HepG2 (cell line): ENCODE measurements at regions not wholly inside any gene's neighbourhood (a gene's known extent, or its start where the extent isn't known, plus 50 kb on each side); places are given as distances from the start of the nearest gene placed in this dataset.
"Not testable (repeated sequence)": the region's sequence is repeated elsewhere in the genome, so short reads cannot be mapped to it uniquely, and the experiment has no call there.

ENCODE experiments used
- ATAC-seq: fragments of 200-7000 bp; cut with Tn5 transposase; 3 replicates; pipeline ENCODE4 v1.9.1; 2020; ENCODE audit warnings: mild to moderate bottlenecking, moderate library complexity
- BruUV-seq: library from RNA; stranded (reverse); fragments of 400-500 nt; replicated peaks from 2 replicates; lab custom pipeline; 2021; lab: Mats Ljungman, UMichigan
- CTCF ChIA-PET: fragments of 300-600 bp; formaldehyde crosslinking; extraction: SDS; loops from one replicate; lab custom pipeline; 2021; ENCODE audit warnings: low total read pairs, inconsistent platforms, low intra/inter-chr PET ratio; lab: Yijun Ruan, JAX
- POLR2A ChIA-PET: fragments of 350-600 bp; sonication (Branson Sonifier 250); formaldehyde crosslinking; loops from one replicate; lab custom pipeline; 2020; ENCODE audit warnings: antibody characterized with exemption, inconsistent platforms; lab: Yijun Ruan, JAX
- DNase-seq: peaks from one replicate; pipeline ENCODE4 v3.0.0-alpha.2; 2015; ENCODE audit warnings: low spot score
- FAIRE-seq: peaks from 3 replicates; lab custom pipeline; 2011; peaks lifted over from hg19 to GRCh38; lab: Jason Lieb, UNC
- H2AFZ ChIP-seq: one replicate; pipeline ENCODE4 v1.6.1; 2011; ENCODE audit warnings: low read length, inconsistent platforms
- H3K27ac ChIP-seq: fragments of 300-600 bp; 3 replicates; pipeline ENCODE4 v1.8.0; 2011; ENCODE audit warnings: mixed run types, mild to moderate bottlenecking, mixed read lengths, low read length, inconsistent platforms; ENCODE audit not compliant: insufficient read depth; ENCODE audit errors: extremely low read length
- H3K27me3 ChIP-seq, 2 experiments: fragments of 200-600 bp in 1 of 2; 2 replicates in 1 of 2; 3 replicates in 1 of 2; pipeline versions ENCODE4 v1.6.0 to v1.8.0; 2011; ENCODE audit warnings: low read length in 2 of 2, mild to moderate bottlenecking in 2 of 2, moderate library complexity in 2 of 2, inconsistent platforms in 1 of 2; ENCODE audit not compliant: insufficient read depth in 2 of 2, control insufficient read depth in 1 of 2
- H3K36me3 ChIP-seq, 2 experiments: fragments of 200-600 bp in 1 of 2; replicated peaks in 1 of 2; 2 replicates in 1 of 2; 3 replicates in 1 of 2; pipeline versions ENCODE4 v1.5.1 to v1.8.0; 2011; ENCODE audit warnings: low read length in 2 of 2, inconsistent platforms in 1 of 2; ENCODE audit not compliant: insufficient read depth in 2 of 2, control insufficient read depth in 1 of 2
- H3K4me1 ChIP-seq: 2 replicates; pipeline ENCODE4 v1.5.1; 2012; ENCODE audit warnings: low read length, inconsistent platforms; ENCODE audit not compliant: insufficient read depth
- H3K4me2 ChIP-seq: 2 replicates; pipeline ENCODE4 v1.6.0; 2011; ENCODE audit warnings: low read depth, low read length, inconsistent platforms
- H3K4me3 ChIP-seq, 3 experiments: fragments of 200-600 bp in 1 of 3; sonication (generic), shearing (Covaris generic) in 1 of 3; replicated peaks in 1 of 3; 2 replicates each; pipeline ENCODE4 v1.5.1; 2011 to 2016; ENCODE audit warnings: low read length in 3 of 3, inconsistent platforms in 2 of 3, low read depth in 2 of 3, mild to moderate bottlenecking in 2 of 3, control low read depth in 1 of 3, mixed read lengths in 1 of 3; ENCODE audit not compliant: insufficient read depth in 1 of 3
- H3K79me2 ChIP-seq: one replicate; pipeline ENCODE4 v1.6.1; 2011; ENCODE audit warnings: low read length, inconsistent platforms; ENCODE audit not compliant: insufficient read depth
- H3K9ac ChIP-seq: 2 replicates; pipeline ENCODE4 v1.6.0; 2011; ENCODE audit warnings: mild to moderate bottlenecking, low read depth, low read length, inconsistent platforms; ENCODE audit not compliant: insufficient read depth
- H3K9me3 ChIP-seq: 2 replicates; pipeline ENCODE4 v1.5.1; 2012; ENCODE audit warnings: mild to moderate bottlenecking, low read length
- H4K20me1 ChIP-seq: 2 replicates; pipeline ENCODE4 v1.6.0; 2011; ENCODE audit warnings: inconsistent platforms, mild to moderate bottlenecking, low read length, moderate library complexity; ENCODE audit not compliant: insufficient read depth
- POLR2G ChIP-seq: fragments of 200-400 bp; formaldehyde crosslinking; IDR thresholded peaks from 2 replicates; pipeline ENCODE4 v1.6.1; 2018; ENCODE audit warnings: mild to moderate bottlenecking, low read depth, low read length, moderate library complexity
- ZNF746 ChIP-seq: sonication (generic); formaldehyde crosslinking; IDR thresholded peaks from 2 replicates; pipeline ENCODE4 v1.8.0; 2022; ENCODE audit warnings: mild to moderate bottlenecking, missing genetic modification reagents
- ZNF883 ChIP-seq: sonication (generic); formaldehyde crosslinking; IDR thresholded peaks from 2 replicates; pipeline ENCODE4 v1.5.1; 2020; ENCODE audit warnings: mild to moderate bottlenecking, missing genetic modification reagents; ENCODE audit errors: not compliant biosample characterization
- WGBS: methylation state at CpG from one replicate; pipeline ENCODE4 v1.1.6; 2017; ENCODE audit warnings: low lambda C conversion rate; 5-methylcytosine and 5-hydroxymethylcytosine counted together
- in situ Hi-C: cut with HindIII; loops from 2 replicates; pipeline ENCODE4 v1.10.0; 2017; ENCODE audit warnings: low pct_unique_long_range_greater_than_20kb; ENCODE audit not compliant: extremely low pct_ligation_motif_present
- intact Hi-C: fragments of 100-400 bp; cut with micrococcal nuclease; formaldehyde crosslinking; loops from one replicate; pipeline ENCODE4 v1.10.0; 2022; ENCODE audit not compliant: unreplicated experiment

- Histone ChIP-seq H3K9ac (no peak overlapping the region), H3K27me3 (no peaks in the 10 kb centered on the region), H3K79me2 (no peaks in the 10 kb centered on the region), H2AFZ (no peak overlapping the region), H3K4me2 (no peak overlapping the region), H3K36me3 (no peaks in the 10 kb centered on the region), H3K4me1 (no peaks in the 10 kb centered on the region), H3K4me3 (no peak overlapping the region), H4K20me1 (no peaks in the 10 kb centered on the region), H3K9me3 (no peaks in the 10 kb centered on the region), H3K27ac (no peak overlapping the region)
- CTCF ChIA-PET = no interaction called here
- DNase-seq (no peak), ATAC-seq (no peak), FAIRE-seq (no peak)
- intact Hi-C loops = no loop called here
- in situ Hi-C loops = no loop called here
- BruUV-seq = no TSS peak
- POLR2A ChIA-PET = no interaction called here
- TF ChIP-seq POLR2G (no peak), ZNF746 (CRISPR knock-in tag) (no peak), ZNF883 (no peak)
These were observed 1198.9 kb downstream of the PLA2G4A start for GRCh38 chr1:188027613-188028012.

GRCh38 chr1:188037572-188037971, 1208.8 kb downstream of the PLA2G4A start:
- DNase-seq = not testable (repeated sequence)

More at GRCh38 chr1:188037572-188037971, 1208.8 kb downstream of the PLA2G4A start:
- H2AFZ ChIP-seq, CTCF ChIA-PET, H3K27me3 ChIP-seq, in situ Hi-C loops, BruUV-seq, FAIRE-seq, H3K4me2 ChIP-seq, H3K9ac ChIP-seq, H3K36me3 ChIP-seq, H3K79me2 ChIP-seq, H3K4me1 ChIP-seq, ATAC-seq, H4K20me1 ChIP-seq, POLR2A ChIA-PET, H3K27ac ChIP-seq, intact Hi-C loops, H3K4me3 ChIP-seq: not testable (repeated sequence)
- peaks cover 46% of the 10 kb centered on the region for H3K9me3 ChIP-seq
- no CpG with 5 or more reads among the region's 2 CpGs for WGBS
